CD14-positive monocyte (primary cell): ENCODE measurements at regions not wholly inside any gene's neighbourhood (a gene's known extent, or its start where the extent isn't known, plus 50 kb on each side); places are given as distances from the start of the nearest gene placed in this dataset.

Experiments used
- DNase-seq, 3 donors: peaks; one replicate each; pipeline ENCODE4 v3.0.0-alpha.2; 2011 to 2022
- H2AFZ ChIP-seq: 2 replicates; pipeline ENCODE4 v1.6.0; 2012; ENCODE audit warnings: mild to moderate bottlenecking, low read depth, low read length, inconsistent platforms; ENCODE audit not compliant: insufficient read depth, poor library complexity, severe bottlenecking
- H3K27ac ChIP-seq, 2 donors: 1 replicate in 1 of 2; 2 replicates in 1 of 2; pipeline ENCODE4 v1.5.1; 2012 to 2013; ENCODE audit warnings: low read length in 2 of 2, control low read depth in 1 of 2, inconsistent platforms in 1 of 2, low read depth in 1 of 2, mild to moderate bottlenecking in 1 of 2
- H3K27me3 ChIP-seq, 2 donors: one replicate each; pipeline versions ENCODE4 v1.6.0 to v1.6.1; 2011 to 2013; ENCODE audit warnings: low read length in 2 of 2; ENCODE audit not compliant: control insufficient read depth in 2 of 2, insufficient read depth in 2 of 2
- H3K36me3 ChIP-seq, 2 donors: replicated peaks in 1 of 2; 1 replicate in 1 of 2; 2 replicates in 1 of 2; pipeline versions ENCODE4 v1.5.1 to v1.6.1; 2012 to 2013; ENCODE audit warnings: low read length in 2 of 2, control low read depth in 1 of 2, inconsistent platforms in 1 of 2, mild to moderate bottlenecking in 1 of 2; ENCODE audit not compliant: insufficient read depth in 2 of 2, control insufficient read depth in 1 of 2
- H3K4me1 ChIP-seq, 2 donors: 1 replicate in 1 of 2; 2 replicates in 1 of 2; pipeline versions ENCODE4 v1.5.1 to v1.6.1; 2012 to 2013; ENCODE audit warnings: low read length in 2 of 2, control low read depth in 1 of 2, inconsistent platforms in 1 of 2, mild to moderate bottlenecking in 1 of 2, moderate library complexity in 1 of 2; ENCODE audit not compliant: insufficient read depth in 2 of 2, control insufficient read depth in 1 of 2
- H3K4me2 ChIP-seq: replicated peaks from 2 replicates; pipeline ENCODE3; 2012; ENCODE audit warnings: low read length, moderate library complexity, mild to moderate bottlenecking; ENCODE audit not compliant: poor library complexity, severe bottlenecking; ENCODE audit errors: extremely low read depth
- H3K4me3 ChIP-seq, 3 experiments: fragments of 200-600 bp in 1 of 3; sonication (generic) in 1 of 3; replicated peaks in 1 of 3; 1 replicate in 2 of 3; 2 replicates in 1 of 3; pipeline ENCODE4 v1.5.1; 2011 to 2013; ENCODE audit warnings: low read length in 3 of 3, mild to moderate bottlenecking in 3 of 3, control low read depth in 2 of 3, low read depth in 2 of 3, inconsistent platforms in 1 of 3, moderate library complexity in 1 of 3
- H3K79me2 ChIP-seq: 2 replicates; pipeline ENCODE4 v1.6.0; 2012; ENCODE audit warnings: mild to moderate bottlenecking, control low read depth, inconsistent platforms, low read length, moderate library complexity; ENCODE audit not compliant: insufficient read depth
- H3K9ac ChIP-seq: 2 replicates; pipeline ENCODE4 v1.6.0; 2017; ENCODE audit warnings: low read length, mild to moderate bottlenecking; ENCODE audit not compliant: insufficient read depth, poor library complexity, severe bottlenecking
- H3K9me3 ChIP-seq, 2 donors: replicated peaks in 1 of 2; 1 replicate in 1 of 2; 2 replicates in 1 of 2; pipeline versions ENCODE4 v1.5.1 to v1.6.1; 2012 to 2013; ENCODE audit warnings: low read length in 2 of 2, control low read depth in 1 of 2; ENCODE audit not compliant: control insufficient read depth in 1 of 2, insufficient read depth in 1 of 2
- H4K20me1 ChIP-seq: 2 replicates; pipeline ENCODE4 v1.6.0; 2012; ENCODE audit warnings: mild to moderate bottlenecking, low read length, control low read depth, moderate library complexity; ENCODE audit not compliant: insufficient read depth
- H3K27ac Mint-ChIP-seq, 7 donors: one replicate each; pipeline ENCODE4 v1.8.0; 2020; ENCODE audit warnings: mild to moderate bottlenecking in 7 of 7, mixed read lengths in 7 of 7, moderate library complexity in 6 of 7, inconsistent platforms in 2 of 7
- H3K27me3 Mint-ChIP-seq, 3 donors: one replicate each; pipeline ENCODE4 v1.8.0; 2021 to 2022; ENCODE audit warnings: low read depth in 3 of 3, mild to moderate bottlenecking in 3 of 3, mixed read lengths in 3 of 3, moderate library complexity in 3 of 3, inconsistent platforms in 1 of 3
- H3K36me3 Mint-ChIP-seq, 2 donors: one replicate each; pipeline ENCODE4 v1.8.0; 2020; ENCODE audit warnings: mixed read lengths in 2 of 2, inconsistent platforms in 1 of 2, mild to moderate bottlenecking in 1 of 2
- H3K4me1 Mint-ChIP-seq: one replicate; pipeline ENCODE4 v1.8.0; 2020; ENCODE audit warnings: mild to moderate bottlenecking, mixed read lengths
- H3K4me3 Mint-ChIP-seq, 2 donors: one replicate each; pipeline ENCODE4 v1.8.0; 2020; ENCODE audit warnings: mild to moderate bottlenecking in 2 of 2, mixed read lengths in 2 of 2, moderate library complexity in 1 of 2
- H3K9me3 Mint-ChIP-seq, 7 donors: one replicate each; pipeline ENCODE4 v1.8.0; 2020 to 2022; ENCODE audit warnings: mixed read lengths in 7 of 7, mild to moderate bottlenecking in 6 of 7, moderate library complexity in 6 of 7, inconsistent platforms in 2 of 7
- WGBS: methylation state at CpG from one replicate; pipeline ENCODE4 v1.1.5; 2013; ENCODE audit warnings: missing lambda C conversion rate; ENCODE audit not compliant: insufficient coverage; 5-methylcytosine and 5-hydroxymethylcytosine counted together
- intact Hi-C, 2 donors: fragments of 100-400 bp; cut with micrococcal nuclease; formaldehyde crosslinking; loops; one replicate each; pipeline versions ENCODE4 v1.15.0 to v1.15.1; 2023
- TF ChIP-seq, protein P1 (sequence below): fragments of 200-600 bp; IDR thresholded peaks from one replicate; pipeline ENCODE4 v1.8.0; 2022; ENCODE audit warnings: antibody characterized with exemption, mild to moderate bottlenecking

DNA sequence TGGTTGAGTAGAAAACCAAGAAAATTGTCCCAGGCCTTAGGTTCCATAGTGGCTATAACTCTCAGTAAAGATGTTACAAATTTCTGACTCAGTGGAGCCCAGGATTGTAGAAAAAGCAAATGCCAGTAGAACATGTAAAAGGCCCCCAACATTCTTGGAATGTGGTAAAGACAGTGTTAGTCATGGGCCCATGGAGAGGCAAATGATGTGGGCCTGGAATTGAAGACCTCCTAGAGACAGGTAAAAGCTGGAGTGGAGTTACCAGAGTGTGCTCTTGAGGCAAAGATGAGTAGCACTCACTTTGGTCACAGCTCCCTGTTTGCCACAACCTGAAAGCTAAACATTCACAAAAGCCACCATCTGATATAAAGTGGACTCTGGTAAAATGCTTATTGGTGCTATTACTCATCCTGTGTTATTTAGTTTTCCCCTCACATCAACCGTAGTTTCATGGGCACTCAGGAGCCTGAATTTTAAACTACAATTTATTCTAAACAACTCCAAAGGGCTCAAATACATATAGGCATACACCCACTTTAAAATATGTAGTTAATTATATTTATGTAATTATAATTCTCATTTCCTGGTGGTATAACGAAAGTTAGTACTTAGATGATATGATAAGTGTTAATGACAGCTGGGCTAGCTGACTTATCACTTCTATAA is 359.6 kb upstream of the NECTIN3 start:
- Mint-ChIP-seq H3K27me3 (no peaks in the 10 kb centered on the region), H3K36me3 (no peaks in the 10 kb centered on the region), H3K4me3 (no peak overlapping the region), H3K27ac (no peak overlapping the region), H3K9me3 (peaks cover 0 to 11% (median 3%) of the 10 kb centered on the region in 7 donors), H3K4me1 (no peaks in the 10 kb centered on the region)
- no peak overlapping the region for H3K4me2 ChIP-seq
- no peaks in the 10 kb centered on the region for H3K36me3 ChIP-seq
- WGBS, result no CpG with 5 or more reads among the region's 2 CpGs
- H3K27ac ChIP-seq, result no peak overlapping the region
- intact Hi-C loops, result no loop called here
- no peaks in the 10 kb centered on the region for H3K4me1 ChIP-seq
- no peak overlapping the region for H3K4me3 ChIP-seq
- no peaks in the 10 kb centered on the region for H3K27me3 ChIP-seq
- H3K9ac ChIP-seq, result no peak overlapping the region
- H4K20me1 ChIP-seq, result no peaks in the 10 kb centered on the region
- TF ChIP-seq, protein P1, sequence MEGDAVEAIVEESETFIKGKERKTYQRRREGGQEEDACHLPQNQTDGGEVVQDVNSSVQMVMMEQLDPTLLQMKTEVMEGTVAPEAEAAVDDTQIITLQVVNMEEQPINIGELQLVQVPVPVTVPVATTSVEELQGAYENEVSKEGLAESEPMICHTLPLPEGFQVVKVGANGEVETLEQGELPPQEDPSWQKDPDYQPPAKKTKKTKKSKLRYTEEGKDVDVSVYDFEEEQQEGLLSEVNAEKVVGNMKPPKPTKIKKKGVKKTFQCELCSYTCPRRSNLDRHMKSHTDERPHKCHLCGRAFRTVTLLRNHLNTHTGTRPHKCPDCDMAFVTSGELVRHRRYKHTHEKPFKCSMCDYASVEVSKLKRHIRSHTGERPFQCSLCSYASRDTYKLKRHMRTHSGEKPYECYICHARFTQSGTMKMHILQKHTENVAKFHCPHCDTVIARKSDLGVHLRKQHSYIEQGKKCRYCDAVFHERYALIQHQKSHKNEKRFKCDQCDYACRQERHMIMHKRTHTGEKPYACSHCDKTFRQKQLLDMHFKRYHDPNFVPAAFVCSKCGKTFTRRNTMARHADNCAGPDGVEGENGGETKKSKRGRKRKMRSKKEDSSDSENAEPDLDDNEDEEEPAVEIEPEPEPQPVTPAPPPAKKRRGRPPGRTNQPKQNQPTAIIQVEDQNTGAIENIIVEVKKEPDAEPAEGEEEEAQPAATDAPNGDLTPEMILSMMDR, result no peak
- no peak overlapping the region for H2AFZ ChIP-seq
- no peak for DNase-seq
- H3K79me2 ChIP-seq, result no peaks in the 10 kb centered on the region
- no peaks in the 10 kb centered on the region for H3K9me3 ChIP-seq

DNA sequence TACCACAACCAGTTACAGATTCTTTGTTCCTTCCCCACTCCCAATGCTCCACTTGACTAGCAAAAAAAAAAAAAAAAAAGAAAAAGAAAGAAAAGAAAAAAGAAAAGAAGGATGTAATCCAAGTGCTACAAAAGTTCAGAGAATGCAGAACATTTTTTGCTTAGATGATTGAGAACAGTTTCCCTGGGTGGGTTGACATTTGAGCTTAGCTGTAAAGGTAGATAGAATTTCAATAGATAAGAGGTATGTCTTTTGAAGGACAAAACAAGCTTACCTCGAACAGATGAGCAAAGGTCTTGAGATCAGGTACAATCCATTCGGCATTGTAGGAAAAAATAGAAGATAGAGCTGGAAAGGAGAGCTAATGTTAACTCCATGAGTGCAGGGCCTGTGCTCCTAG is 344.6 kb upstream of the NECTIN3 start:
- Histone ChIP-seq H3K9me3 (peaks cover 3 to 4% of the 10 kb centered on the region in 2 donors), H2AFZ (no peak overlapping the region), H3K4me1 (no peaks in the 10 kb centered on the region), H3K79me2 (no peaks in the 10 kb centered on the region), H3K4me3 (no peak overlapping the region), H3K27me3 (no peaks in the 10 kb centered on the region), H4K20me1 (no peaks in the 10 kb centered on the region), H3K27ac (no peak overlapping the region), H3K9ac (no peak overlapping the region), H3K4me2 (no peak overlapping the region), H3K36me3 (no peaks in the 10 kb centered on the region)
- H3K36me3 Mint-ChIP-seq, result no peaks in the 10 kb centered on the region
- no peaks in the 10 kb centered on the region for H3K27me3 Mint-ChIP-seq
- WGBS, result 72% methylated on average over 2 of the region's 2 CpGs
- no peak overlapping the region for H3K4me3 Mint-ChIP-seq
- H3K27ac Mint-ChIP-seq, result no peak overlapping the region
- TF ChIP-seq, protein P1, result no peak
- H3K4me1 Mint-ChIP-seq, result no peaks in the 10 kb centered on the region
- peaks cover 0 to 7% (median 2%) of the 10 kb centered on the region in 7 donors for H3K9me3 Mint-ChIP-seq
- intact Hi-C loops, result no loop called here
- DNase-seq, result no peak
